UCSD-AML1 (cell line): ENCODE measurements at regions not wholly inside any gene's neighbourhood (a gene's known extent, or its start where the extent isn't known, plus 50 kb on each side); places are given as distances from the start of the nearest gene placed in this dataset.

Source experiments
- DNase-seq: peaks from one replicate; lab custom pipeline; 2025; ENCODE audit not compliant: unreplicated experiment; lab: John Stamatoyannopoulos, UW

DNA sequence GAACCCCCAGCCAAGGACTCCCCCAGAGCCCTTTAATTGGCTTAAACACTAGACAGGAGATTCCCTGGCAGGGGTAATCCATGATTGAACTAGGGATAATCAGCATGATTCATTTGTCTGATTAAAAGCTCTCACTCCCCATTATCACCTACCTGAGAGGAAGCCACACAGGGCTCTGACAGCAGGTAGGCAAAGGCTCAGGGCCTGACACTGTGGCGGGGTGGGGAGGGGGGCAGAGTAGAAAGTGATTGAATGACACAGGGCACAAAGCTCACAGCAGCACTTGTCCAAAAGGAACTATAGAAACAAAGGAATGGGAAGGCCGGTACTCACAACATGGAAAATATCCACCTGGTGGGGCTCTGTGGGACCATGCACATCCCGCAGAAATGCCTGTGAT is 231.6 kb downstream of the MAFB start:
- DNase-seq: no peak

- no peak for DNase-seq
Measured at GRCh38 chr20:40452758-40453157, 236.3 kb downstream of the MAFB start.

DNA sequence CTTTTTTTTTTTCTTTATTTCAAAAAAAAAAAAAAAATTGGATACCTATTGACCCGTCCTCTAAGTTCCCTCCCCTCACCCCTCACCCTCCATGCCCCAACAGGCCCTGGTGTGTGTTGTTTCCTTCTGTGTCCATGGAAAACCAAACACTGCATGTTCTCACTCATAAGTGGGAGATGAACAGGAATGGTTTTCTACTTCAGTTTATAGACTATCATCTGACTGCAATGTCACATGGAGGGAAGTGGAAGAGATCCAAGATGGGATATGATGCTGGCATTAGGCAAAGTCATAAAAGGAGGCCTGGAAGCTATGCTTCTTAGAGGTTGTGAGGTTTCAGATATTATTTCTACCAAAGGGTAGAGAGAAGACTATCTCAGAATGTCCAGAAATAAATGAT is 237.5 kb downstream of the MAFB start:
- DNase-seq: no peak

DNA sequence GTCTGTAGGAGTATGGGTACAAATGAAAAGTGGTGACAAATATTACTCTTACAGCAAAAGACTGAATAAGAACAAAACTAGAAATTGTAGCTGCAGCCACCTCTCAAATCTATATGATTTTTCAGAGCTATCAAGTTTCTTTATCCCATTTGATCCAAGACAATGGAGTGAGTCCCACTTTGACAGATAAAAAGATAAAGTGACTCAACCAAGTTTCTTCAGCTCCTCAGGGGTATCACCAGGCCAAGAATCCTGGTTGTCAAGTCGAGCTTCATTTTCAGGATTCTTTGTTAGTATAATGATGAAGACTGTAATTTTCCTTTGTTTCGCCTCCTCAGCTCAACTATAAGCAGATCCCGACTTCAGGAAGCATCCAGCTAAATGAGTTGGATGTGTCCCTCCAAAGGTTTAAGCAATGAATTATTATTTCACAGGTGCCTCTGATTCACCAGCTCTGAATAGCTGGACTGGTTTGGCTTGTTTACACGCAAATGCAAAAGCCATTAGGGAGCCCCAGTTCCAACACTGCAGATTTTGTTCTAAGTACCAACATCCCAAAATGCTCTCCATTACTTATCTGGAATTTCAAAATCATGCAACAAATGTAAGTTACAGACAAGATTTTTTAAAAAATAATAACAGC is 238.9 kb downstream of the MAFB start:
- DNase-seq: no peak

DNA sequence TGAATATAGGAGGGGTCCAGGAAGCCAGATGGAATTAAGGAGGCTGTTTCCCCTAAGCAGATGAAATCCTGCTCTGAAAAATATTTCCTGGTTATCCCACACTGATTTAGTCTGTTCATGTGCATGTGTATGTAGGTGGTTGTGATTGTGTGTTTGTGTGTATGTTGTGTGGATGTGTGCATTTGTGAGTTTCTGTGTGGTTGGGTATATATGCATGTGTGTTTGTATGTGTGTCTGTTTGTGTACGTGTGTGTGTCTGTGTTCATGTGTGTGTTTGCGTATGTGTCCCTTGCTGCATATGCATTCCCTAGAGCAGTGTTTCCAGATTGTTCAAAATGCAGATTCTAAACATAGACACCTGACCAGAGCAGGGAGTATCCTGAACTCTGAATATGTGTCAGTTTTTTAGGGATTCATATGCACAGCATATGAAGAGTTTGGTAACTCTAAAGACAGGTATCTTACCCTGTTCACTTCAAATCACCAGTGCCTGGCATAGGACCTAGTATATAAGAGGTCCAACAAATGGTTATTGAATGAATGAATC is 239.8 kb downstream of the MAFB start:
- no peak for DNase-seq

DNA sequence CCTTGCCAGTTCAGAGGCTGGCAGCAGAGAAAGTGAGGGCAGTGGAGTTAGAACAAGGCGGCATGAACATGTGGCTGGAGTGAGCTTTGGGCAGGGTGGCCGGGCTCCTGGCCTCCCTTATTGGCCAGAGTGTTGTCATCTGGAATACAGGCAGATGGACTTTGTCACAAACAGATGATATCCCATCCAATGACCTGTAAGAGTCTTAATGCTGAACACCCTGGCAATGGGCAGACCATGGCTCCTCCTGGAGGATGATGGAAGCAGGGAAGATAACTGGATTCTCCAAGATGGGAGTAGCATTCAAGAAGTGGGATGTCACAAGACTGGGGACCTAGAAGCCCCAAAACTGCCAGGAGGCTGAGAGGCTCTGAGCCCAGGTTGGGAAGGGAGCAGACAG is 242.1 kb downstream of the MAFB start:
- no peak for DNase-seq

DNA sequence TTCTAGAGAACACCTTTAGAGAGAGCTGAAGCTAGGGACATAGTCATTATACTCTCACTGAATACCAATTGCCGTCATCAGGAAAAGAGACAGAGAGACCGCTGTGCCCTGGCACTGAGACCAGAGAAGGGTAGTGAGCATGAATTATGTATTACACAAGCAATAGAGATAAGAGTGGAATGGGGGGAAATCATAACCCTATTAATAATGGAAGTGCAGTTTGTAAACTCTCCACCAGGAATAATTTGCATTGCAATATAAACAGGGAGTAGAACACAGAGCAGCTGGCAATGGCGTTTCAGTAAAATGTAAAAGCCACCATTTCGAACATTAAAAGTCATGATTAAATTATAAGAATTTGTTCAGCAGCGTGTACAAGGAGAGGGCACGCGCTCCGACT is 244.5 kb downstream of the MAFB start:
- no peak for DNase-seq

- no peak for DNase-seq
Measured at GRCh38 chr20:40443753-40444152, 245.3 kb downstream of the MAFB start.

DNA sequence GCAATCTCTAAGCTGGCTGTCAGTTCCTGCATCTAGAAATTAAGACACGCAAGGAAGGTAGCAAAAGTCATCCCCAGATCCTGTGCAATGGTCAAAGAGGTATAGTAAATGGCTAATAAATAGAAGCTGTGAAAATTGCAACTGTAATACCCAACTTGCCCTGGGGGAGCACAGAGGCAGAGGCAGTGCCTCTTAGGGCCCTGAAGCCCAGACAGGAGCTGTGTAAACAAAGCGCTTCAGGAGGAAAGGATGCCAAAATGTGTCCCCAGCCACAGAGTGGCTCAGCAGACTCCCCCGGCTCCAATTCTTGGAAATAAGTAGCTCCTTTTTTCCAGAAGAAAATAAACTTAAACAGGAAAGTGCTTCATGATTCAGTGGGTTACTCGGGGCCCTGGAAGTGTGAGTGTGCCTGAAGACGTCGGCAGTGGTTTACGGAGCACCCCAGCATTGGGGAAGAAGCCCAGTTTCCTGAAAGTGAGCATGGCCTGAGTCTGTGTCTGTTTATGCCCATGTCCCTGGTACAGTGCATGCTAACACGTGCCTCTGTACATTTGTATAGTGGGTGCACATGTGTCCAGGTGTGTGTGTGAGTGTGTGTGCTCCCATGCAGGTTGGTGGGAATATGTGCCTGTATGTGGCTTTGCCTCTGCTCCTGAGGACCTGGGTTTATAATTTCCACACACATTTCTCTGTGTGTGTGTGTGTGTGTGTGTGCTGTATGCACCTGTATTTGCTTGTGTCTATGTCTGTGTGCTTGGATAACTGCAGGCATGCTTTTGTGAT is 246.7 kb downstream of the MAFB start:
- no peak for DNase-seq

GRCh38 chr20:40441771-40442170 is 247.3 kb downstream of the MAFB start:
- no peak for DNase-seq

GRCh38 chr20:40438161-40438830 is 250.7 kb downstream of the MAFB start:
- DNase-seq: no peak

- no peak for DNase-seq
Measured at GRCh38 chr20:40436011-40436410, 253.0 kb downstream of the MAFB start.

DNA sequence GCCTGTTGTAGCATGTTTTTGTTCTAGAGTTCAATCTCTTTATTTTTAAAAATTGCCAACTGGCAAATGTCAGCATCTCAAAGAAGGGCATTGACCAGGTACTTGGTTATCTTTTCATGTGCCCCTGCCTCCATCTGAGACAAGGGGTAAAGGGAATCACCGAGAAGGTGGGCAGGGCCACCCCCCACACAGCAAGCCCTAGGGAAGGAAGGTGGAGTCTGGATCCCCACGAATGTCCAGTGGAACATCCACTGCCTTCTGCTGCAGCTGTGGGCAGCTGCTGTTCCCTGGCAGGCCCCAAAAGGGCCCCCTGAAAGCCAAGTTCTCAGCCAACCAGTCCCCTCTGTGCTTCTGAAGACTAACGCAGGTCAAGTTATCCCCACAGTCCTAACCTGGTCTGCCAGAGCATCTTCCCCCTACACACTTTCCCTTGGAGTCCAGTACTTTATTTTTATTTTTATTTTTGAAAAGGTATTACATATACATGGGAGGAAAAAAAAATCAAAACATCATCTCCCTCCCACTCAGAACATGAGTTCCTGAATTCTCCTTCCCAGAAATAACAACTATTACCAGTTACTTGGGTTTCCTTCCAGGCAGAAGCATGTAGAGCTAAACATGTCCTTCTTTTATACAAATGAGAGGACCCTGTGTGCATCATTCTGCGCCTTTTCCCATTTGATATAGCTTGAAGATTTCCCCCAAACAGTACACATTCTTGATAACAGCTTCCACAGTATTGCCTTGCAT is 253.7 kb downstream of the MAFB start:
- no peak for DNase-seq

- DNase-seq: no peak
Measured at GRCh38 chr20:40434122-40434521, 254.9 kb downstream of the MAFB start.

DNA sequence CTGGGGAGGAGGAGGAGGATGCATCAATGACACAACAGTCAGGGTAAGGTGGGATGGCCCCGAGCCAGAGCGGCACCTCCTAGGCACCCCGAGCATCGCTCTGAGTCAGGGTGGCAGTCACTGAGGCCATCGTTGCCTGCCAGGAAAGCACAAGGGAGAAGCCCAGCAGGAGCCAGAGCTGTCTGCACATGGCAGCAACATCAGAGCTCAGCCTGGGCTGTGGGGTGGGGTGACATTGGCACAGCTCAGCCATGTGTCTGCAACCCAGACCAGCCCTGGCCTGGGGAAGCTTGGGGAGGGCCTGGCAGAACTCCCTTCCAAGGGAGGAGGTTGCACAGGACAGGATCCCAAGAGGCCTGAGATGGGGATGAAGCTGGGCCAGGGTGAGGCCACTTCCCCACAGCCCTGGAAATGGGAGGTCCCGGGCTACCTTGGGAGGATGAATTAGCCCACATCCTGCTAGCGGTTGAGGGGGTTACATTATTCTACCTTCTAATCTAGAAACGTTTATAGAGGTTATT is 255.6 kb downstream of the MAFB start:
- no peak for DNase-seq

DNA sequence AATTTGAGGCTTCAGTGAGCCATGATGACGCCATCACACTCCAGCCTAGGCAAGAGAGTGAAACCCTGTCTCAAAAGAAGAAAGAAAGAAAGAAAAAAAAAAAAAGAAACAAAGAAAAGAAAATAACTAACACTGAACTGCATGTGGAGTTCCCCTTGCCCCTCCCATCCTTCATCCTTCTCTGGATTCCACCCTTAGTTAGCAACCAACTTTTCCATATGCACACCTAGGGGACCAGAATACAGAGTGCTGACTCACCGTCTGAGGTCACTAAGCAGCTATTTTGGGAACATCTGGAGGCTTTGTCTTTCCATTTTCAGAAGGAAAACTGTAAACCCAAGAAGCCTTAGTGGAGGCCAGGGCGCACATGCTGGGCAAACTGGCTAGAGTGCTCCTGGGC is 257.4 kb downstream of the MAFB start:
- no peak for DNase-seq

- no peak for DNase-seq
Measured at GRCh38 chr20:40431112-40431511, 257.9 kb downstream of the MAFB start.

DNA sequence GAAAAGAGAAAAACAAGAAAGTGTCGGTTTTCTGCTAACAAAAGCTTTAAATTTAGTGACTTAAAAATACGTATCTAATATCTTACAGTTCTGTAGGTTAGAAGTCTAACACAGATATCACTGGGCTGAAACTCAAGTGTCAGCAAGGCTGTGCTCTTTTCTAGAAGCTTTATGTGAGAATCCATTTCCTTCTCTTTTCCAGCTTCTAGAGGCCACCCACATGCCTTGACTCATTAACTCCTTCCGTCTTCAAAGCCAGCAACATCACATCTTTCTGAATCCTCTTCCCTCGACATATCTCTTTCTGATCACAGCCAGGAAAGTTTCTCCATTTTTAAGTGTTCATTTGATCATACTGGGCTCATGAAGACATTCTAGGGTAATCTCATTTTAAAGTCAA is 262.0 kb downstream of the MAFB start:
- DNase-seq: no peak

DNA sequence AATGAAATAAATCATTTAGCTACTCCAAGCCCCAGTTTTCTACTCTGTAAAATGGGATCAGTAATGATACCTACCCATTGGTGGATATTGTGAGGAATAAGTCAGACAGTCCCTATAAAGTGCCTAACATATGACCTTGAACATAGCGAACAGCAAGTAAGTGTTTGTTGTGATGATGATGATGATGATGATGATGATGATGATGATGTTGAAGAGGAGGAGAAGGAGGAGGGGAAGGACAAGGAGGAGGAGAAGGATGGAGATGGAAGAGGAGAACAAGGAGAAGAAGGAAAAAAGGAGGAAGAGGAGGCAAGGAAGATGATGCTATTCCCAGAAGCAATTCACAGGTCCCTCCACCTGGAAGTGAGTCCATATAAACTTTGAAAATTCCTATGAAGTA is 264.3 kb downstream of the MAFB start:
- DNase-seq: no peak

- no peak for DNase-seq
Measured at GRCh38 chr20:40422656-40423055, 266.4 kb downstream of the MAFB start.

DNA sequence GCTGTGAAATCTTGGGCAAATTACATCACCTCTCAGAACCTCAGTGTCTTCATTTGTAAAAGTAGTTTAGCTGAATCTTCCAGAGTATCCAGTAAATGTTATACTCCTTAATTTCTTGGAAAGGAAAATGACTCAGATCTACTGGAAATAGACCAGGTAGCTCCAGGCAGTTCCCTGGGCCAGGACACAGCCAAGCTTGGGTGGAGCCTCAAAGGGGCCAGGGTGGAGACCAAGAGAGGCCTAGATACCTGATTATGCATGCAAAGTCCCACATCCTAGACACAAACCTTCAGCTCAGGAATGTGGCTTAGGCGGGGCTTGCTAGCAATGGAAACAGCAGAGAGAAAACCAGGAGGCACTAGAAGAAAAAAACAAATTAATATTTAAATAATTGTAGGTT is 272.8 kb downstream of the MAFB start:
- DNase-seq: no peak
